HEK293 (cell line): ENCODE measurements at regions not wholly inside any gene's neighbourhood (a gene's known extent, or its start where the extent isn't known, plus 50 kb on each side); places are given as distances from the start of the nearest gene placed in this dataset.

Experiments used
- KLF10 ChIP-seq: fragments of 450-650 bp; IDR thresholded peaks from 2 replicates; pipeline ENCODE4 v1.5.1; 2018; ENCODE audit warnings: missing biosample characterization, mild to moderate bottlenecking, missing genetic modification characterization
- ZNF140 ChIP-seq: fragments of 450-650 bp; formaldehyde crosslinking; IDR thresholded peaks from 2 replicates; pipeline ENCODE4 v1.5.1; 2016; ENCODE audit warnings: missing biosample characterization, missing genetic modification characterization
- ZNF302 ChIP-seq: fragments of 450-650 bp; formaldehyde crosslinking; IDR thresholded peaks from 2 replicates; pipeline ENCODE4 v1.5.1; 2016; ENCODE audit warnings: missing biosample characterization, missing genetic modification characterization, low read depth
- ZNF341 ChIP-seq: fragments of 450-650 bp; formaldehyde crosslinking; IDR thresholded peaks from 2 replicates; pipeline ENCODE4; 2016; ENCODE audit warnings: low read depth, missing biosample characterization, missing genetic modification characterization
- ZNF426 ChIP-seq: fragments of 450-650 bp; formaldehyde crosslinking; IDR thresholded peaks from 2 replicates; pipeline ENCODE4 v1.5.1; 2017; ENCODE audit warnings: missing biosample characterization, missing genetic modification characterization, mild to moderate bottlenecking, inconsistent platforms, moderate library complexity
- ZNF558 ChIP-seq: fragments of 450-650 bp; formaldehyde crosslinking; IDR thresholded peaks from 2 replicates; pipeline ENCODE4 v1.5.1; 2016; ENCODE audit warnings: missing biosample characterization, missing genetic modification characterization
- ZNF660 ChIP-seq: fragments of 450-650 bp; IDR thresholded peaks from 2 replicates; pipeline ENCODE4 v1.5.1; 2018; ENCODE audit warnings: missing biosample characterization, mild to moderate bottlenecking, missing genetic modification characterization
- ZSCAN18 ChIP-seq: fragments of 450-650 bp; formaldehyde crosslinking; IDR thresholded peaks from 2 replicates; pipeline ENCODE4 v1.5.1; 2016; ENCODE audit warnings: missing biosample characterization, missing genetic modification characterization
- TF ChIP-seq, protein P1 (sequence below): fragments of 450-650 bp; formaldehyde crosslinking; IDR thresholded peaks from 2 replicates; pipeline ENCODE4 v1.5.1; 2016; ENCODE audit warnings: missing biosample characterization, missing genetic modification characterization
- TF ChIP-seq, protein P2 (sequence below): fragments of 450-650 bp; formaldehyde crosslinking; IDR thresholded peaks from 2 replicates; pipeline ENCODE4 v1.5.1; 2016; ENCODE audit warnings: missing biosample characterization, missing genetic modification characterization

DNA sequence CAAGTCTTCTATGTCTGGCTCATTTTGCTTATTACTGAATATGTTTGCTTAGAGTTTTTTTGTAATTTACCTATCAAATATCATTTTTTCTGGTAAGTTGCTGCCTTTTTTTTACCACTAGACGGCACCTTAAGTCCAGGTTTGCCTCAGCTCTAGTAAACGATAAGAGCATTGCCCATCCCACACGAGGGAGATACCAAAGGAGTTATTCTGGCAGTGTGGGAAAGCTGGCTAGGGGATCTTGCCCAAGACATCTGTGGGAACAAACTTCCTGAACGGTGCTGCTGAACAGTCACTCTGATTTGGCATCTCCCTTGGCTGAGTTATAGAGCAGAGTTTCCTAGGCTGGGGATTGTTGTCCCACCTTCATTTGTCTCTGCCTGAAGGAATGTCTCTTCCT is 306.4 kb downstream of the COL12A1 start:
- TF ChIP-seq ZNF660 (tag by site-specific recombination) (no peak), KLF10 (tag by site-specific recombination) (no peak), ZNF140 (tag by site-specific recombination) (no peak), ZNF302 (no peak), ZNF426 (tag by site-specific recombination) (no peak), ZNF341 (tag by site-specific recombination) (no peak), ZSCAN18 (tag by site-specific recombination) (no peak), ZNF558 (no peak)
- TF ChIP-seq, protein P1, sequence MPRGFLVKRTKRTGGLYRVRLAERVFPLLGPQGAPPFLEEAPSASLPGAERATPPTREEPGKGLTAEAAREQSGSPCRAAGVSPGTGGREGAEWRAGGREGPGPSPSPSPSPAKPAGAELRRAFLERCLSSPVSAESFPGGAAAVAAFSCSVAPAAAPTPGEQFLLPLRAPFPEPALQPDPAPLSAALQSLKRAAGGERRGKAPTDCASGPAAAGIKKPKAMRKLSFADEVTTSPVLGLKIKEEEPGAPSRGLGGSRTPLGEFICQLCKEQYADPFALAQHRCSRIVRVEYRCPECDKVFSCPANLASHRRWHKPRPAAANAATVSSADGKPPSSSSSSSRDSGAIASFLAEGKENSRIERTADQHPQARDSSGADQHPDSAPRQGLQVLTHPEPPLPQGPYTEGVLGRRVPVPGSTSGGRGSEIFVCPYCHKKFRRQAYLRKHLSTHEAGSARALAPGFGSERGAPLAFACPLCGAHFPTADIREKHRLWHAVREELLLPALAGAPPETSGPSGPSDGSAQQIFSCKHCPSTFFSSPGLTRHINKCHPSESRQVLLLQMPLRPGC: no peak
- TF ChIP-seq, protein P2, sequence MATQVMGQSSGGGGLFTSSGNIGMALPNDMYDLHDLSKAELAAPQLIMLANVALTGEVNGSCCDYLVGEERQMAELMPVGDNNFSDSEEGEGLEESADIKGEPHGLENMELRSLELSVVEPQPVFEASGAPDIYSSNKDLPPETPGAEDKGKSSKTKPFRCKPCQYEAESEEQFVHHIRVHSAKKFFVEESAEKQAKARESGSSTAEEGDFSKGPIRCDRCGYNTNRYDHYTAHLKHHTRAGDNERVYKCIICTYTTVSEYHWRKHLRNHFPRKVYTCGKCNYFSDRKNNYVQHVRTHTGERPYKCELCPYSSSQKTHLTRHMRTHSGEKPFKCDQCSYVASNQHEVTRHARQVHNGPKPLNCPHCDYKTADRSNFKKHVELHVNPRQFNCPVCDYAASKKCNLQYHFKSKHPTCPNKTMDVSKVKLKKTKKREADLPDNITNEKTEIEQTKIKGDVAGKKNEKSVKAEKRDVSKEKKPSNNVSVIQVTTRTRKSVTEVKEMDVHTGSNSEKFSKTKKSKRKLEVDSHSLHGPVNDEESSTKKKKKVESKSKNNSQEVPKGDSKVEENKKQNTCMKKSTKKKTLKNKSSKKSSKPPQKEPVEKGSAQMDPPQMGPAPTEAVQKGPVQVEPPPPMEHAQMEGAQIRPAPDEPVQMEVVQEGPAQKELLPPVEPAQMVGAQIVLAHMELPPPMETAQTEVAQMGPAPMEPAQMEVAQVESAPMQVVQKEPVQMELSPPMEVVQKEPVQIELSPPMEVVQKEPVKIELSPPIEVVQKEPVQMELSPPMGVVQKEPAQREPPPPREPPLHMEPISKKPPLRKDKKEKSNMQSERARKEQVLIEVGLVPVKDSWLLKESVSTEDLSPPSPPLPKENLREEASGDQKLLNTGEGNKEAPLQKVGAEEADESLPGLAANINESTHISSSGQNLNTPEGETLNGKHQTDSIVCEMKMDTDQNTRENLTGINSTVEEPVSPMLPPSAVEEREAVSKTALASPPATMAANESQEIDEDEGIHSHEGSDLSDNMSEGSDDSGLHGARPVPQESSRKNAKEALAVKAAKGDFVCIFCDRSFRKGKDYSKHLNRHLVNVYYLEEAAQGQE (tag by site-specific recombination): no peak
